A549 (cell line): ENCODE measurements at regions not wholly inside any gene's neighbourhood (a gene's known extent, or its start where the extent isn't known, plus 50 kb on each side); places are given as distances from the start of the nearest gene placed in this dataset.

ENCODE experiments used
- ATAC-seq, 2 experiments: fragments of 200-7000 bp in 1 of 2; fragments of >200 bp in 1 of 2; cut with Nextera tagmentation in 1 of 2; cut with Tn5 transposase in 1 of 2; 3 replicates each; pipeline versions ENCODE4 v1.8.0 to v1.9.1; 2018 to 2020; ENCODE audit warnings: mild to moderate bottlenecking in 1 of 2, moderate library complexity in 1 of 2
- CTCF ChIA-PET: fragments of 300-600 bp; sonication (Branson Sonifier 250); formaldehyde crosslinking; extraction: SDS; loops from one replicate; lab custom pipeline; 2021; ENCODE audit warnings: antibody characterized with exemption, inconsistent platforms; lab: Yijun Ruan, JAX
- POLR2A ChIA-PET: fragments of 350-600 bp; formaldehyde crosslinking; extraction: SDS; loops from one replicate; lab custom pipeline; 2021; ENCODE audit warnings: antibody characterized with exemption, inconsistent platforms; lab: Yijun Ruan, JAX
- DNase-seq, 2 experiments: peaks; one replicate each; pipeline versions ENCODE4 v3.0.0 to v3.0.0-alpha.2; 2011 to 2016; ENCODE audit warnings: low read depth in 1 of 2, low spot score in 1 of 2
- FAIRE-seq: peaks from 2 replicates; lab custom pipeline; 2011; peaks lifted over from hg19 to GRCh38; lab: Jason Lieb, UNC
- H3K27ac ChIP-seq, 2 experiments: fragments of >200 bp; sonication (Bioruptor Twin); formaldehyde crosslinking; 3 replicates each; pipeline ENCODE4 v1.5.1; 2016 to 2017
- H3K4me1 ChIP-seq: fragments of >200 bp; sonication (Bioruptor Twin); formaldehyde crosslinking; 3 replicates; pipeline ENCODE4 v1.6.1; 2016
- H3K4me2 ChIP-seq: fragments of >200 bp; sonication (Bioruptor Twin); formaldehyde crosslinking; 3 replicates; pipeline ENCODE4 v1.6.1; 2016
- H3K4me3 ChIP-seq: fragments of >200 bp; sonication (Bioruptor Twin); formaldehyde crosslinking; 3 replicates; pipeline ENCODE4 v1.5.1; 2016
- H3K9me3 ChIP-seq: fragments of >200 bp; sonication (Bioruptor Twin); formaldehyde crosslinking; 3 replicates; pipeline ENCODE4 v1.6.1; 2016
- CBX2 ChIP-seq: fragments of 200-600 bp; sonication (generic); IDR thresholded peaks from 2 replicates; pipeline ENCODE4 v1.6.1; 2016; ENCODE audit warnings: low read depth, mild to moderate bottlenecking, borderline replicate concordance
- CEBPB ChIP-seq, 2 experiments: fragments of >200 bp in 1 of 2; sonication (Bioruptor Twin) in 1 of 2; formaldehyde crosslinking in 1 of 2; IDR thresholded peaks; 2 replicates each; pipeline ENCODE4 v1.6.1; 2012 to 2016
- CHD4 ChIP-seq: fragments of 200-600 bp; sonication (generic); IDR thresholded peaks from 2 replicates; pipeline ENCODE4 v1.6.1; 2016; ENCODE audit warnings: antibody characterized with exemption, mild to moderate bottlenecking, borderline replicate concordance
- EHMT2 ChIP-seq: fragments of 200-600 bp; sonication (generic); IDR thresholded peaks from 2 replicates; pipeline ENCODE4 v1.6.1; 2016; ENCODE audit warnings: antibody characterized with exemption, low read depth, mild to moderate bottlenecking, moderate library complexity
- EP300 ChIP-seq, 2 experiments: fragments of >200 bp; sonication (Bioruptor Twin); formaldehyde crosslinking; IDR thresholded peaks; 2 replicates in 1 of 2; 3 replicates in 1 of 2; pipeline ENCODE4 v1.6.1; 2016 to 2017
- FOXS1 ChIP-seq: fragments of 250-450 bp; sonication (Bioruptor Pico); IDR thresholded peaks from 2 replicates; pipeline ENCODE4 v1.5.0; 2020; ENCODE audit warnings: mild to moderate bottlenecking, moderate library complexity
- GATA3 ChIP-seq: IDR thresholded peaks from 2 replicates; pipeline ENCODE4 v1.6.1; 2012; ENCODE audit warnings: borderline replicate concordance
- HOXA7 ChIP-seq: fragments of 250-450 bp; sonication (Bioruptor Pico); IDR thresholded peaks from 2 replicates; pipeline ENCODE4 v1.5.0; 2020; ENCODE audit warnings: mild to moderate bottlenecking, moderate library complexity
- HOXB13 ChIP-seq: fragments of 250-450 bp; sonication (Bioruptor Pico); IDR thresholded peaks from 2 replicates; pipeline ENCODE4 v1.5.0; 2020; ENCODE audit warnings: low read depth, mild to moderate bottlenecking, moderate library complexity
- JUN ChIP-seq, 2 experiments: fragments of >200 bp; sonication (Bioruptor Twin); formaldehyde crosslinking; IDR thresholded peaks; 2 replicates in 1 of 2; 3 replicates in 1 of 2; pipeline ENCODE4 v1.6.1; 2016 to 2017
- JUNB ChIP-seq: fragments of >200 bp; sonication (Bioruptor Twin); formaldehyde crosslinking; IDR thresholded peaks from 2 replicates; pipeline ENCODE4 v1.6.1; 2016
- KDM5A ChIP-seq: fragments of 200-600 bp; sonication (generic); IDR thresholded peaks from 2 replicates; pipeline ENCODE4 v1.6.1; 2016; ENCODE audit warnings: antibody characterized with exemption, mild to moderate bottlenecking
- MYC ChIP-seq: IDR thresholded peaks from 2 replicates; pipeline ENCODE4 v1.6.1; 2012; ENCODE audit warnings: mild to moderate bottlenecking, inconsistent platforms, low read length, improper control_type of control experiment, borderline replicate concordance
- PHF8 ChIP-seq: fragments of 200-600 bp; sonication (generic); IDR thresholded peaks from 2 replicates; pipeline ENCODE4 v1.6.1; 2016; ENCODE audit warnings: low read depth, mild to moderate bottlenecking, antibody characterized with exemption, moderate library complexity, borderline replicate concordance
- RARB ChIP-seq: fragments of 250-450 bp; sonication (Bioruptor Pico); IDR thresholded peaks from 2 replicates; pipeline ENCODE4 v1.8.0; 2021; ENCODE audit warnings: mild to moderate bottlenecking, moderate library complexity
- RFX5 ChIP-seq: fragments of 450-650 bp; IDR thresholded peaks from 2 replicates; pipeline ENCODE4 v1.7.1; 2014; ENCODE audit warnings: antibody characterized with exemption, mild to moderate bottlenecking, moderate library complexity
- RNF2 ChIP-seq: fragments of 200-600 bp; sonication (generic); IDR thresholded peaks from 2 replicates; pipeline ENCODE4 v1.6.1; 2016; ENCODE audit warnings: low read depth, mild to moderate bottlenecking, antibody characterized with exemption, moderate library complexity, borderline replicate concordance
- SMC3 ChIP-seq: fragments of >200 bp; sonication (Bioruptor Twin); formaldehyde crosslinking; IDR thresholded peaks from 3 replicates; pipeline ENCODE4 v1.6.1; 2018; ENCODE audit warnings: inconsistent platforms
- SREBF2 ChIP-seq: fragments of 450-650 bp; IDR thresholded peaks from 2 replicates; pipeline ENCODE4 v1.6.1; 2014; ENCODE audit warnings: mild to moderate bottlenecking, moderate library complexity
- ZSCAN20 ChIP-seq: fragments of 250-450 bp; sonication (Bioruptor Pico); IDR thresholded peaks from 2 replicates; pipeline ENCODE4 v1.8.0; 2022; ENCODE audit warnings: mild to moderate bottlenecking, moderate library complexity
- WGBS: methylation state at CpG from one replicate; pipeline ENCODE4 v1.1.6; 2017; ENCODE audit errors: missing lambda C conversion rate; 5-methylcytosine and 5-hydroxymethylcytosine counted together
- TF ChIP-seq, protein P1 (sequence below): fragments of >200 bp; sonication (Bioruptor Twin); formaldehyde crosslinking; IDR thresholded peaks from 2 replicates; pipeline ENCODE4 v1.6.1; 2016
- TF ChIP-seq, protein P2 (sequence below): fragments of 450-650 bp; IDR thresholded peaks from 2 replicates; pipeline ENCODE4 v1.6.1; 2014; ENCODE audit warnings: antibody characterized with exemption
- TF ChIP-seq, protein P3 (sequence below): fragments of 250-450 bp; sonication (Bioruptor Pico); IDR thresholded peaks from 2 replicates; pipeline ENCODE4 v1.5.0; 2021; ENCODE audit warnings: mild to moderate bottlenecking, moderate library complexity, borderline replicate concordance
- TF ChIP-seq, protein P4 (sequence below): IDR thresholded peaks from 2 replicates; pipeline ENCODE4 v1.6.1; 2012
- TF ChIP-seq, protein P5 (sequence below): fragments of >200 bp; sonication (Bioruptor Twin); formaldehyde crosslinking; IDR thresholded peaks from 3 replicates; pipeline ENCODE4 v1.5.1; 2016

DNA sequence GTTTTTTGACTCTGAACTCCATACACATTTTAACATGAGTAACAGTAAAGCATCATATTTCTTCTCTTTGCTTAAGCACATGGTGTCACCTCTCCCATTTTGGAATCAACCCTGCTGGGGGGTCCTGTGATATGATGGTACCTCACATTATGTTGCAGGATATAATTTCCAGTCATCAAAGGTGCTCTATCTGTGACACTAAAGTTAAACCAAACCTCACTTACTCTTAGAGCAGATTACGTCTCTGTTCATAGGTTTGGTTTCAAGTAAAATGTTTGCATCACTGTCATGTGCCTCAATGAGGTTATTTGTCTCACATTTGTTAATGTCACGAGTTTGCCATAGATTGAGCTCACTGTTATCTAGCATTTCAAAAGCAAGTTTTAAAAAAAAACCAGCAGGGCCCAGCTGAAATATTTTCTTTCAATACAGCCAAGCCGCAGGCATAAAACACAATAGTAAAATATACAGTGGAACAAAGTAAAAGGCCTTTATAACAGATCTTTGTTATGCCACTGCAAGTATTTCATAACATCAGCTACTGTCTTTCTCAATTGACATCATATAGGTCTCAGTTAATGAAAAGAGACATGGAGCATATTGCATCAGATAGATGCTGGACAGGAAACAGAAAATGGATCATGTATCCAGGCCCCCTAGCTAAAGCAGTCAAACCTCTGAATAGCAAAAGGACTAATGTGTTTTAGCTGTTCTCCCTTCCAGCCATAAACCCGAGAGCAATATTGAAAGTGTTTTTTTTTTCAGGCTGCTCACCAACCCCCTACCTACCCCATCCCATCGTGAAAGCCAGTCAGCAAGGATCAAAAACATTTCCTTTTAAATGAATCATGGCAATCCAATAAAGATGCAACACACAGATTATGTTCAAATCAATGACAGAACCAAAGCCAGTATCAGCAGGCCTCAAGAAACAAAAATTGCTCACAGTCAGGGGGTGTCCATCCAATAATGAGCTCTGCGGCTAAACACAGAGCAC, 182.1 kb upstream of the ITGA1 start:
- Histone ChIP-seq H3K4me3 (no peak overlapping the region), H3K4me1 (no peaks in the 10 kb centered on the region), H3K4me2 (no peak overlapping the region), H3K9me3 (no peaks in the 10 kb centered on the region), H3K27ac (no peak overlapping the region)
- TF ChIP-seq MYC (no peak), JUN (IDR thresholded peaks at IDR 0.05) (no peak), PHF8 (no peak), HOXB13 (CRISPR knock-in tag) (no peak), HOXA7 (CRISPR knock-in tag) (no peak), EP300 (IDR thresholded peaks at IDR 0.05) (no peak), CHD4 (no peak), RNF2 (no peak), RFX5 (no peak), GATA3 (no peak), JUNB (no peak)
- TF ChIP-seq, protein P1, sequence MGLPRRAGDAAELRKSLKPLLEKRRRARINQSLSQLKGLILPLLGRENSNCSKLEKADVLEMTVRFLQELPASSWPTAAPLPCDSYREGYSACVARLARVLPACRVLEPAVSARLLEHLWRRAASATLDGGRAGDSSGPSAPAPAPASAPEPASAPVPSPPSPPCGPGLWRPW: no peak
- TF ChIP-seq, protein P2, sequence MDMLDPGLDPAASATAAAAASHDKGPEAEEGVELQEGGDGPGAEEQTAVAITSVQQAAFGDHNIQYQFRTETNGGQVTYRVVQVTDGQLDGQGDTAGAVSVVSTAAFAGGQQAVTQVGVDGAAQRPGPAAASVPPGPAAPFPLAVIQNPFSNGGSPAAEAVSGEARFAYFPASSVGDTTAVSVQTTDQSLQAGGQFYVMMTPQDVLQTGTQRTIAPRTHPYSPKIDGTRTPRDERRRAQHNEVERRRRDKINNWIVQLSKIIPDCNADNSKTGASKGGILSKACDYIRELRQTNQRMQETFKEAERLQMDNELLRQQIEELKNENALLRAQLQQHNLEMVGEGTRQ: no peak
- POLR2A ChIA-PET: no interaction called here
- CTCF ChIA-PET: no interaction called here
- DNase-seq: no peak
- 25% methylated on average over 6 of the region's 6 CpGs for WGBS
- no peak for FAIRE-seq
- no peak for ATAC-seq

DNA sequence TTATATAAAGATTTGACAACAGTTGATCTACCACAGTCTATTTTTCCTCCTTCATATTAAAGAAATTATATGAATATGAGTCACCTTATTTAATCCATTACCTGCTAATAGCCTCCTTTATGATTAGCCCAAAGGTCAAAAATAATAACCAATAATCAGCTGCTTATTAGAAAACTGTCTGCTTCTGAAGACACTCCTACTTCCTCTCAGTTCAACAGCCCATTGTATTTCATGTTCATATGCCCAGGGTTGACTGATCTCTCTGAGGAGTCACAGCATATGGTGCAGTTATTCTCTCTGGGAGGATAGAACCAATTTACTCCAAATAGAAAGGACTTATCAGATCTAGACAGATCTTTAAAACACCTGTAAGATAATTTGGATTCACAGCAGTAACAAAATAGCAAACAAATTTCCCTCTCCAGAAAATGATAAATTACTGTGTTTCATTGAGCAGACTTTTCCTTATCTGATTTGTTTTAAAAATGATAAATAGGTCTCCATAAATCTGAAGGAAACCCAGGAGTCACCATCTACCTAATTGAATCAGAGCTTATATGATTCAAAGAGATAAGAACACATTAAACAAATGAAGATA, 180.4 kb upstream of the ITGA1 start:
- TF ChIP-seq SREBF2 (no peak), CEBPB (IDR thresholded peaks at IDR 0.05) (no peak), FOXS1 (no peak), EHMT2 (no peak), CBX2 (no peak), SMC3 (no peak), ZSCAN20 (no peak), GATA3 (no peak), MYC (no peak), HOXB13 (CRISPR knock-in tag) (no peak), KDM5A (no peak), RARB (CRISPR knock-in tag) (no peak), CHD4 (no peak)
- TF ChIP-seq, protein P3, sequence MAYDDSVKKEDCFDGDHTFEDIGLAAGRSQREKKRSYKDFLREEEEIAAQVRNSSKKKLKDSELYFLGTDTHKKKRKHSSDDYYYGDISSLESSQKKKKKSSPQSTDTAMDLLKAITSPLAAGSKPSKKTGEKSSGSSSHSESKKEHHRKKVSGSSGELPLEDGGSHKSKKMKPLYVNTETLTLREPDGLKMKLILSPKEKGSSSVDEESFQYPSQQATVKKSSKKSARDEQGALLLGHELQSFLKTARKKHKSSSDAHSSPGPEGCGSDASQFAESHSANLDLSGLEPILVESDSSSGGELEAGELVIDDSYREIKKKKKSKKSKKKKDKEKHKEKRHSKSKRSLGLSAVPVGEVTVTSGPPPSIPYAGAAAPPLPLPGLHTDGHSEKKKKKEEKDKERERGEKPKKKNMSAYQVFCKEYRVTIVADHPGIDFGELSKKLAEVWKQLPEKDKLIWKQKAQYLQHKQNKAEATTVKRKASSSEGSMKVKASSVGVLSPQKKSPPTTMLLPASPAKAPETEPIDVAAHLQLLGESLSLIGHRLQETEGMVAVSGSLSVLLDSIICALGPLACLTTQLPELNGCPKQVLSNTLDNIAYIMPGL (CRISPR knock-in tag): no peak
- TF ChIP-seq, protein P4, sequence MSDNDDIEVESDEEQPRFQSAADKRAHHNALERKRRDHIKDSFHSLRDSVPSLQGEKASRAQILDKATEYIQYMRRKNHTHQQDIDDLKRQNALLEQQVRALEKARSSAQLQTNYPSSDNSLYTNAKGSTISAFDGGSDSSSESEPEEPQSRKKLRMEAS: no peak
- TF ChIP-seq, protein P5, sequence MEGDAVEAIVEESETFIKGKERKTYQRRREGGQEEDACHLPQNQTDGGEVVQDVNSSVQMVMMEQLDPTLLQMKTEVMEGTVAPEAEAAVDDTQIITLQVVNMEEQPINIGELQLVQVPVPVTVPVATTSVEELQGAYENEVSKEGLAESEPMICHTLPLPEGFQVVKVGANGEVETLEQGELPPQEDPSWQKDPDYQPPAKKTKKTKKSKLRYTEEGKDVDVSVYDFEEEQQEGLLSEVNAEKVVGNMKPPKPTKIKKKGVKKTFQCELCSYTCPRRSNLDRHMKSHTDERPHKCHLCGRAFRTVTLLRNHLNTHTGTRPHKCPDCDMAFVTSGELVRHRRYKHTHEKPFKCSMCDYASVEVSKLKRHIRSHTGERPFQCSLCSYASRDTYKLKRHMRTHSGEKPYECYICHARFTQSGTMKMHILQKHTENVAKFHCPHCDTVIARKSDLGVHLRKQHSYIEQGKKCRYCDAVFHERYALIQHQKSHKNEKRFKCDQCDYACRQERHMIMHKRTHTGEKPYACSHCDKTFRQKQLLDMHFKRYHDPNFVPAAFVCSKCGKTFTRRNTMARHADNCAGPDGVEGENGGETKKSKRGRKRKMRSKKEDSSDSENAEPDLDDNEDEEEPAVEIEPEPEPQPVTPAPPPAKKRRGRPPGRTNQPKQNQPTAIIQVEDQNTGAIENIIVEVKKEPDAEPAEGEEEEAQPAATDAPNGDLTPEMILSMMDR: no peak
- TF ChIP-seq, protein P1: no peak
- POLR2A ChIA-PET: no interaction called here
- no peak overlapping the region for H3K4me2 ChIP-seq
- no peak overlapping the region for H3K27ac ChIP-seq
- H3K4me1 ChIP-seq: no peaks in the 10 kb centered on the region
- H3K9me3 ChIP-seq: no peaks in the 10 kb centered on the region
- H3K4me3 ChIP-seq: no peak overlapping the region
- ATAC-seq (no peak), DNase-seq (no peak), FAIRE-seq (no peak)
- CTCF ChIA-PET: no interaction called here
